GM19328 (cell line): ENCODE measurements at regions not wholly inside any gene's neighbourhood (a gene's known extent, or its start where the extent isn't known, plus 50 kb on each side); places are given as distances from the start of the nearest gene placed in this dataset.
A peak's percentile ranks its signal among the peaks of the same experiment; 100 is the strongest.

ENCODE experiments used
- ATAC-seq: cut with Tn5 transposase; IDR thresholded peaks from one replicate; pipeline ENCODE4 v1.9.1; 2021; ENCODE audit warnings: mild to moderate bottlenecking, moderate library complexity; ENCODE audit not compliant: unreplicated experiment

DNA sequence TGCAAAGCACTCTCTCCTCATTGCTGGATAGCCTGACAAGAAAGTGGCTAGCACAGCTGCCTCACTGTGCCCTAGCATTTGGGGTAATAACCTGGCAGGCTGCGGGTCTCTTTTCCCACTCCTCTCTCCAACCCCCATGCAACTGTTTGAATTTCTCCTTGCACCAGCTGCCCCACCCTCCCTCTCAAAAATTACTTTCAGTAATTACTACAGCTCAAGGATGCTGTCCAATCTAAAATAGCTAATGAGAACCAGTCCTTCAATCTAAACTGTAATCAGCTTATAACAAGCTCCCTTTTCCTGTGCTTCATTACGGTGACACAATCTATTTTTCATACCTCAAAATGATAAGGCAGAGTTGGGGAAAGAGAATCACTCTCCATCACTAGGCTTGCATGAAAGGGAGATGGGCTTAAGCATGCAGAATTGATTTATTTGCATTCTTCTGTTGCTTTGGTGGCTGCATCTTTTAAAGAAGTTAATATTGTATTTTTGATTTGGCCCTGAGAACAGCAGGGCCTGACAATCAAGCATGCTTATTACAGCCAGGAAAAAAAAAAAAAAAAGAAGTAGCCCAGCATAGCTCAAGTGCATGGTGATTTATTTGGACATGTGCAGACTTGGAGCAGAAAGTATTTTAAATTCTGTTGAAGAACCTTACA lies 881.8 kb downstream of the SLC4A3 start:
- no peak for ATAC-seq

DNA sequence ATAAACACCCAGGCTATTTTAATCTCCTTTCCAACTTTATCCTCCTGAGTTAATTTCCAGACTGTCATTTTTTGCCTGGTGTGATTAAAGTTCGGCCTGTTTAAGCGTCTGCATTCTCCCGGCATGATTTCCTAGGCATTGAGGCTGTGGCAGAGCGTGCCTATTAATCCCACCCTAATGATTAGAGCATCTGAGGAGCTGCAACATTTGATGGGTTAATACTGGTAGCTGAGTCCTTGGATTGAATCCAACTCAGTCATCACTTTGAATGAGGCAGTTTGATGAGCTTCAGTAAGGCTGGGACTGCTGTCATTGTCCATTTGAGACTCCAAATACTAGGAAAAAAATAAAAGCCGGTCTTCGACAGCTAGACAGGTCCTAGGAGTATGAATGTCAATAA lies 882.5 kb downstream of the SLC4A3 start:
- ATAC-seq, result no peak

DNA sequence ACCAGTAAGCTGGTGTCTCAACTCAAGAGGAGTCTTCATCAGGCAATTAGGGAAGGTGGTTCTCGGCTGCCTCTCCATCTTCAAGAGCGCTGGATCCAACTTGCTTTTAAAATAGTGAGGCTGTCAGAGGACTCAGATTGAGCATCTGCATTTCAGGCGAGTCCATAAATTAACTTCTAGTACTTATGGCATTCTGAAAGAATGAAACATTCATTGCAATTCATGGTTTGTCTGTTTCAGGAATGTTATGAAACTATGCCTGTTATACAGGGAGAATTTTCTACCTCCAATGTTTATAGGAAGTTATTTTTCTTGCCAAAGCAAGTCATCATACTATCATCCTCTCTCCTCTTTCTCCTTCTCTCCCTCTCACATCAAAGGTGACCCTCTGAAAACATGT lies 883.2 kb downstream of the SLC4A3 start:
- no peak for ATAC-seq

DNA sequence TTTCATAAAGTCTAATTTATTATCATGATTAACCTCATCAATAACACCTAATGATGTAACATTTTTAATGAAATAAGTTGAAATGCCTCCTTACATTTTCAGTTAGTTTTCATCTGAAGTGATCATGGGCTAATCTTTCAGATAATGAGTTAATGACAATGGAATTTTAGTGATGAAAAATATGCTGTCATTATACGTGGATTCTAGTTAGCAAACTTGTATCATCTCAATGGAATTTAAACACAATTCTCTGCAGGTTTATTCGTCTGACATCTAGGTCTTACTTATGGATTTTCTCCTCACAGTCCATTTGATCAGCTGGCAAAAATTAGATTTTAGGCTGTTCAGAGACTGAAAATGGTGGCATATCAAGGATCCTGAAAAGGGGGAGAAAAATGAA lies 885.0 kb downstream of the SLC4A3 start:
- ATAC-seq, result no peak

DNA sequence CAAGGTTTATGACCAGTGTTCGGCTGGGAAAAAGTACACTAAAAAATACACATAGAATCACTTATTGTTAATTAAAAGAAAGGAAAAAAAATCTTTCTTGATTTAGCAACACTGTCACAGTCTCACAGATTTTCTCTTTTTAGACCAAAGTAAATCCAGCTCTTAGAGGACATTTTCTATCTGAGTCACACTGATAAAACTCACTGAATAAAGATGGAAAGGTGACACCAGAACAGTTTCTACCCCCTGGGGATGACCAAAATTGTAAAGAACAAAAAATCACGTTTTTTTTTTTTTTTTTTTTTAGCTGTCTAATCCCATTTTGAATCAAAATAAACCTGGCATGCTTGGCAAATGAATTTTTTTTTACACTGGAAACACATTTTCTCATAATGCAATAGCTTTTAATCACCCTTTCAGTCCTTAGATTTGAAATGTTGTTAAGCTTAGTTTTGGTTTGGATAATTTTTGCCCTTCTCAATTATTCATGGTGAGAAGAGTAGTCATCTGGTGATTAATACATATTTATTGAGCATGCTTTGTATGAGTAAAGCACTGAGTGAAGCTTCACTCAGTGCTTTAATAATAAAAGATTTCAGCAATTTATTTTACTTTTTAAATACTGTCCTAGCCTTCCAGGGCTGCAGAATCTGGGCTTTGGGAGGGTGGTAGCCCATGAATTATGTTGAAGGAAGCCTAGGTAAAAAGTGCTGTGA lies 886.3 kb downstream of the SLC4A3 start:
- ATAC-seq, result no peak

DNA sequence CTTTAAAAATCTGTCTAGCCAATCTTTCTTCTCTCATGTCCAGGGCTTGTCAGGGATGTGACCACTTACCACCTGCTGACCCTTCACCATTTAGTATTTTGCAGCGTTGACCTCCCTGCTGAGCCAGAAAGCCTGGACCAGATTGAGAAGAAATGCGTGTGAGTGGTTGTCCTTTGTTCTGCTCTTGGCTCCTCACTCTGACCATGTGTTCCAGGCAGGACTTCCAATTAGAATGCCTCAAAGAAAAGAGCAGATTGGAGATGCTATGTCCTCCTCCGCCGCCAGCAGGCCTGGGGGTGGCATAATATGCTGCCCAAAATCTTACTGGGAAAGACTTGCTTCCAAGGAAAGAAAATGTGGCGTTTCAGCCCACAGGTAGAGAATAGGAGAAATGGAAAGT lies 894.1 kb downstream of the SLC4A3 start:
- no peak for ATAC-seq

DNA sequence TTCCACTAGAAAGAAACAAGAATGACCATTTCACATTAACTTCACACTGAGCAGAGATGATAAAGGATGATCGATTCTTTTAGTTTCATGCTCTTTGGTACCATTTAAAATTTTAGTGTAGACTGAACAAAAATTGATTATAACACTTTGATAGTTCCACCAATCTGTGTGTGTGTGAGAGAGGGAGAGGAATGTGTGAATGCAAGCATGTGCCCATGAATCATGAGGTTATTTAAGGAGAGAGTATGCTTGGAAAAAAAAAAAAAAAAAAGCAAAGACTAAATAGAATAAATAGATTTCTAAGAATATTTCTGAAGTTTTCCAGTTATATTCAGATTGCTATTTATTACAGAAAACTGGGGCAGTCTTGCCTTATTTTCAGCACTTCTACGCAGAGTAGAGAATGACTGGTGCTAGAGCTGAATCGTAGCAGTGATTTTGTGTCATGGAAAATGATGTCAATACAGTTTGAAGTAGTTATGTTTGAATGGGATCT lies 900.8 kb downstream of the SLC4A3 start:
- no peak for ATAC-seq

DNA sequence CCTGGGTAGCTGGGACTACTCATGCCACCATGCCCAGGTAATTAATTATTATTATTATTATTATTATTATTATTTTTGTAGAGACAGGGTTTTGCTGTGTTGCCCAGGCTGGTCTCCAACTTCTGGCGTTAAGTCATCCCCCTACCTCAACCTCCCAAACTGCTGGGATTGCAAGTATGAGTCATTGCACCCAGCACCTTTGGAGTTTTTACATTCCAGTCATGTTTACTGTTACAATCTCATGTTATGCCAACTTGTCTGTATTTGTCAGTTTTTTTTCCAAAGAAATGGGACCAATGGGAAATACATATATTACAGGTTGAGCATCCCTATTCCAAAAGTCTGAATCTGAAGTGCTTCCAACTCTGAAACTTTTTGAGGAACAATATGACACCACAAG lies 903.8 kb downstream of the SLC4A3 start:
- ATAC-seq, result no peak

DNA sequence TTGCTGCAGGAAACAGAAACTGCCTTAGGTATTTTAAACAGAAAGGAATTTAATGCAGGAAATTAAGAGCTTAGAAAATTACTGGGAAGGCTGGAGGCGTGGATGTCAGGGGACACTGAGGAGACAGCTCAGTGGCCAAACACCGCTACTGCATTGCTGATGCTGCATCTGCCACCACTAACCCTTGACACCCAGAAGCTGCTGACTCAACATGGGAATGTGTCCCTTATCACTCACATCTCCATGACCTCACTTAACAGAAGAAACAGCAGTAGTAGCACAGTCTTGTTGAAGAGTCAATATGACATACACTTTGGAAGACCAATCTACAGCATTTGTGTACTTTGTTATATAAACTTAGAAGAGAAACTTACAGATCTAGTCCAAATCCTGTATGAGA lies 906.1 kb downstream of the SLC4A3 start:
- ATAC-seq, result peak; percentile 77

DNA sequence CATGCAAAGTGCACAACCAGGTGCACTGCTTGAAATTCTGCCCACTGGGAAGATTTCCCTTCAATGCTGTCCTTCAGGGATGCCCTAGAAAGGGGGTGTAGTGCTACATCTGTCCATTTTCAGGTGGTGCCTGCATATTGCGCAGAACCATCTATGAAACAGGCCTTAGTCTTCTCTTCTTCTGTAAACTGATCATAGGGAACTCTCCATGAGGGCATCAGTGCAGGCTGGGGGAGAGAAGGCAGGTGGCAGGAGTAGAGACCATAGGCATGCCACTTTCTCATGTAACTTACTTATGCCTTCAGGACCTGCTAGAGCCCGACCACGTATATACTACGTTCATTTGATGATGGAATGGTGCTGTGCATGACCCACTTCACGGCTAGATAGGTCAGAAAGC lies 912.1 kb downstream of the SLC4A3 start:
- ATAC-seq, result no peak

DNA sequence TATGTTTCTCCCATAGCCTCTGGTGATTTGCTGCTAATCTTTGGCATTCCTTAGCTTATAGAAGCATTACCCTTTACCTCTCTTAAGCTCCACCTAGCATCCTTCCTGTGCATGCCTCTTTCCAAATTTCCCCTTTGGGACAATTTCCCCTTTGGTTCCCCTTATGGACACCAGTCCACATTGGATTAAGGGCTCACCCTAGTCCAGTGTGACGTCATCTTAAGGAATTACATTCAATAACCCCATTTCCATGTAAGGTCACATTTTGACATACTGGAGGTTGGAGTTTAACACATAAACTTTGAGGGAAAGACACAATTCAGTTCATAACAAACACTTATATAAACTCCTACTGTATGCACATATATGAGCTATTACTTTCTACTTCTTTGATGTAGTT lies 916.6 kb downstream of the SLC4A3 start:
- ATAC-seq, result no peak

DNA sequence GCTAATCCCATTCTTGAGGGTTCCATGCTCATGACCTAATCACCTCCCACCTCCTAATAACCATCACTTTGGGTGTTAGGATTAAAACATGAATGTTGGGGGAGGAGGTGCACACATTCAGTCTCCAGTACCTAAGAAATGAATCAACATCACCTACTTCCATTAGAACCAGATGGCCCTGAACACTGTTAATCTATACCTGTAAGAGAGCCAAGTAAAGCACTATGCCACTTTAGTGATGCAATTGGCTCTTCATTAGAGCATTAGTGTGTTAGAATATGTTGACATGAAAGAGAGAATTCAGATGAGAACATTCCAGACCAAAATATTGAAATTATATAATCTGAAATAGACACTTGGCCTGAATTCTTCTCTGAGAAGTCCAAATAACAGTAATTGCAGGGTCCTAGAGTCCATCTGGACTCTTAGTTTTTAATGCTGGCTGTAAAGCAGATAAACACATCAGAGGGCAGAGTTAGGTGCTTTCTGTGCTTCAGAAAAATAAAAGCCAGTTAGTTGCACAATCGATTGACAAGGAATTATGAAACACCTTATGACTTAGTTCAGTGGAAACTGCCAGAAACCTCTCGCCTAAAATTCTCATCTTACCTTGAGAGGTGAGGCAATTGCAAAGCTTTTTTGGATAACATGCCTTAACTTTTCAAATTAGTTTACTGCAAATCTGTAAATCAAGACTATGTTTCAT lies 923.7 kb downstream of the SLC4A3 start:
- ATAC-seq, result no peak

DNA sequence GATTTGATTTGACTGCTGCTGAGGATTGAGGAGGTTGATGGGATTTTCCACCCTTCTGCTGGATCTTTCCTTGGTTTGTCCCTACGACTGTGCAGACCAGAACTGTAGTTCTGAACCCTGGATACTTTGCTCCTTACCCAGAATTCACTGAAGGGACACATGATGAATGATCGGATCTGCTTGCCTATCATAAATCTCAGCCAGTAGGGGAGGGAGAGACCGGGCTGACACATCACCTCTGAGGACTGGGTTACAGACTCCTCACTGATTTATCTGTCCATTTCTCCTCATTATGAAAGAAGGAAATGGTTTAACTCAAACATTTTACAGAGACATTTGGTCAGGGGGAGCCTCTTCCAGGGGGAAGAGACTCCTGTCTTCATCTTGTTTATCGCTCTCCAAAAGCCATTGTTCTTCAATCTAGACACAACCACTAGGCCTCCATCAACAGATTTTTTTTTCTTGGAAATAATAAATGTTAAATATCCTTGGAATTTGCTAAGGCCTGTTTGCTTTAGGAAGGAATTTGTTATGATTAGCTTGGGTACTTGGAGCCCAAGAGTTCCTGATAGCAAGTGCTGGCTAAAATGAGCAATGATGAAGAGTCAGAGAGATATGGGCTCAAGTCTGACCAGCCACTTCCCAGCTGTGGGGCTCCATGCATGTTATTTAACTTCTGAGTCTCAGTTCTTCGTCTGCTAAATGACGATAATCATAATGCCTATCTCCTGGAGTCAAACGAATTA lies 925.5 kb downstream of the SLC4A3 start:
- ATAC-seq, result no peak

DNA sequence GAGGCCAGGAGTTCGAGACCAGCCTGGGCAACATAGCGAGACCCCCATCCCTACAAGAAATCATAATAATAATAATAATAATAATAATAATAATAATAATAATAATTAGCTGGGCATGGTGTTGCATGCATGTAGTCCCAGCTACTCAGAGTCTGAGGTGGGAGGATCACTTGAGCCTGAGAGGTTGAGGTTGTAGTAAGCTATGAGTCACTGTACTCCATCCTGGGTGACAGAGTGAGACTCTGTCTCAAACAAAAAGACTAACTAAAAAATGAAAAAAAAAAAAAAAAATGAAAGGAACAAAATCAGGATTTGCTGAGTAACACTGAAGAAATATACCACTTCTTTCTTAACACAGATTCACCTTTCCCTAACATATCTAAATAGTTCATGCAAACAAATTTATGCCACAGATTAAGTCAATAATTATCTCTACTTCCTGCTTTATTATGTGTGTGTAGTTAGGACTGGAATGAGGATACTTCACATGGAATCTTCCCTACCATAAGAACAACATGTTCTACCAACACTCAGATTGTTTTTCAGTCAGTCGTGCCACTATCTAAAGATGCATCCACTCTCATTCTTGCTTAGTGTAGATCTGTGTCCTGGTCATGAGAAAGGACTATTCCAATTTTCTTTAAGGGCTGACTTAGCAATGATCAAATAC lies 928.7 kb downstream of the SLC4A3 start:
- ATAC-seq, result no peak

DNA sequence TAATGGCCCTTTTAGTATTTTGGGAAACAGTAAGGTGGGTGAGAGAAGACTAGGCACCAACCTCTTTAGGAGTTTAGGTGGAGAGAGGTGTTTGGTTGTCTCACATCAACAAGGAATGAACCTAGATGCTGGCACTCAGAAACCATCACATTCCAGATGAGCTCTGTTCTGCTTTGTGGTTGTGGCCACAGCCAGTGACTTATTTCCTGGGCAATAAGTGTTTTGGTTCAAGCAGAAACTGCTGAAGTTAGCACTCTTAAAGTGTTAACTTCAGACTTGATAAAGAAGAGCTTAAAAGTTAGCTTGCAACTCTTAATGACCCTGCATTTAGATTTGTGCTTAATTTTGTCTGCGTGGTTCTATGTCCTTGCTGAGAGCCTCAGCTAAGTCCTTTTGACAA lies 929.2 kb downstream of the SLC4A3 start:
- no peak for ATAC-seq

DNA sequence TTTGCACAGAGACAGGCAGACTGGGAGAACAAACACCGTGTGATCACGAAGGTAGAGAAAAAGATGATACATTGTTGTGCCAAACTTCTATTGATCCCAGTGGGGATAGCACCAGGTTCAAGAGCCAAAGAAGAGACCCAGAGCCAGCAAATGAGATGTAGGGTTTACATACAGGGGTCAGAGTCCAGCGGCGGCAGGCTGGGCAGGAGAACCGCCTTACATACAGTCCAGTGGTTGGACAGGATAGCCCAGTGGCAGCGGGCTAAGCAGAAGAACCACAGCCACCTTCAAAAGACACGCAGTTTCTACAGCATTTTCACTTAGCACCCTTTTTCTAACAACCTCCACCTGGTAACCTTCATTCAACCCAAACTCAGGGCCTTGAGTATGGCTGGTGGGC lies 932.8 kb downstream of the SLC4A3 start:
- ATAC-seq, result no peak

DNA sequence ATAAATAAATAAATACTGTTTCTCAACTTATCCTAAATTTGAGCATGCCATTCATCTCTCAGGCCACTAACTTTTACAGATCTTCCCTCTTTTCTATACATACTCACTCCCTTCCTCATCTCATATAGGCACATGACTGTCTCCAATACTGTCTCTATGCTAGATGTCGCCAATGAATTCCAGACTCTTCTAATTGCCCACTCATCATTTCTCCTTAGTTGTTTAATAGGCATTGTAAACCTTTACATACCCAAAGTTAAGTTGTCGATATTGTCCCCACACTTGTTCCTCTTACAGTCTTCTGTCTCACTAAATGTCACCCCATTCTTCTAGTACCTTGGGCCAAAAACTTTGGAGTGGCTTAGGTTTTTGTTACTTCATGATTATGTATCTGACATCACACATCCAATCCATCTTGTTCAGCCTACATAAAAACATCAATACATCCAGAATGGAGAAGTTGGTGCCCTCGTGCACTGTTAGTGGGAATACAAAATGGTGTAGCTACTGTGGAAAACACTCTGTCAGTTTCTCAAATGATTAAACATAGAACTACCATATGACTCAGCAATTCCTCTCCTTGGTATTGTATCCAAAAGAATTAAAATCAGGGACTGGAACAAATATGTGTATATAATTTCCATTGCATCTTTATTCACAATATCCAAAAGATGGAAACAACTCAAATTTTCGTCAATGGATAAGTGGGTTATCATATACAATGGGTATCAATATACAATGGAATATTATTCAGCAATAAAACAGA lies 935.1 kb downstream of the SLC4A3 start:
- no peak for ATAC-seq

DNA sequence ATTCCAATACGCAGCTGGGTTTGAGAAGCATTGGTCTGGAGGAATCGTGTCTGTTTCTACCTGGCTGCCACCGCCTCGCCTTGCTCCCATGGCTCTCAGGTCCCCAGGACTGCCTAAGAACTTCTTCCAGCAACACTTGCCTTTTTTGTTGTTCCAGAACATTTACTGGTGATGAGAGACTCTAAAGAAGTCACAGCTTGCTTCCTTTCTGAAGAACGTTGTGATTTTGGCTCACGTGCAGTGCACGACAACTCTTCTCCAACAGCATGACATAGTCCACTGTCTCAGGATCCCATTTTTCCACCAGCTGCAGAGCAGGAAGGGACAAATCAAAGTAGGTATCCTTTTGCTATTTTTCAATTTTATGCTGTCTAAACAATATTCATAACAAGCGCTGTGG lies 940.9 kb downstream of the SLC4A3 start:
- ATAC-seq, result no peak

DNA sequence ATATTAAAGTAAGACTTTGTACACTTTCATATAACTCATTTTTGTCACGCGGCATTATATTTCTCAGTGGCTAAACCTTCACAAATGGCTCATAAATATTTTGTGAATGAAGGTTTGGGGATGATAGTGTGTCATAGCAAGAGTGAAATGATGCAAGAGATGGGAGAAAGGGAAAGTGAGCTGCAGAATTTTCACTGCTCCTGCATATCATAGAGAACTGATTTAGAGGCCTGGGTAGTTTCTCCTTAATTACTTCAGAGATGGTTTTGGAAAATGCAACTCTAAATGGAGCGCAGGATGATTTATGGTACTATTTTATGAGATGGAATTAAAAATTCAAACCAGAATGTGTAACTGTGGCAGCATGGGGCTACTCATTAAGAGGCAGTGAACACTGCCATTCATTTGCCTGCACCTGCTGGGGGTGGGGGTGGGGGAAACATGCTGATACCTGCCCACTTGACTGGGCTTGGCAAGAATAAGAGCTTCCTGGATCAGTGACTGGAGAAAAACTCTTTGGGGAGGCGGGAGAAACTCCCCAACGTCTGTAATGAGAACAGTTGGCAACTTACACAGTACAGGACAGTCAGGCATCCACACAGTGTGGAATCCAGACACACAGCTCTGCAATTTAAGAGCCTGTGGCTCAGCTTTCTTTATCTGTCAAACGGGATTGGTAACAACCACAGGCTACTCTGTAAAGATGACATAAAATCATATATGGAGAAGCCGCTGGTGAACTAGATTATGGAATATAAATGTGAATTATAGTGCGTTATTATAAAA lies 941.9 kb downstream of the SLC4A3 start:
- ATAC-seq, result no peak
